SU-DHL-6 (cell line): ENCODE measurements at regions not wholly inside any gene's neighbourhood (a gene's known extent, or its start where the extent isn't known, plus 50 kb on each side); places are given as distances from the start of the nearest gene placed in this dataset.

Experiments
- EZH2phosphoT487 ChIP-seq: fragments of 200-600 bp; sonication (generic), shearing (Covaris generic); conservative IDR thresholded peaks from 2 replicates; pipeline ENCODE4 v1.6.1; 2018; ENCODE audit warnings: mild to moderate bottlenecking, antibody characterized with exemption, low read length, moderate library complexity, mixed read lengths
- TF ChIP-seq, protein P1 (sequence below): fragments of 200-600 bp; sonication (generic); IDR thresholded peaks from one replicate; pipeline ENCODE4 v1.5.1; 2017; ENCODE audit warnings: antibody characterized with exemption, mild to moderate bottlenecking, low read length, moderate library complexity; ENCODE audit not compliant: insufficient read depth, poor library complexity, severe bottlenecking

DNA sequence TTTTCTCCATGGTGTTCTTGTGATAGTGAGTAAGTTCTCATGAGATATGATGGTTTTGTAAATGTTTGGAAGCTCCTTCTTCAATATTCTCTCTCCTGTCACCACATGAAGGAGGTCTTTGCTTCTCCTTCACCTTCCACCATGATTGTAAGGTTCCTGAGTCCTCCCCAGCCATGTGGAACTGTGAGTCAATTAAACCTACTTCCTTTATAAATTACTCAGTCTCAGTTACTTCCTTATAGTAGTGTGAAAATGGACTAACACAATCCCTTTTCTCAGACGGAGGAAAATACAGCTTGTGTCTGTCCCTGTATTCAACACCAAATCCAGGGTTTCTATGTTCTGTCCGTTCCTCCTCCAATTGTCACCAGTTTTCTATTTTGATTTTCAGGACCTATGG is 181.0 kb downstream of the ALDH8A1 start:
- TF ChIP-seq, protein P1, sequence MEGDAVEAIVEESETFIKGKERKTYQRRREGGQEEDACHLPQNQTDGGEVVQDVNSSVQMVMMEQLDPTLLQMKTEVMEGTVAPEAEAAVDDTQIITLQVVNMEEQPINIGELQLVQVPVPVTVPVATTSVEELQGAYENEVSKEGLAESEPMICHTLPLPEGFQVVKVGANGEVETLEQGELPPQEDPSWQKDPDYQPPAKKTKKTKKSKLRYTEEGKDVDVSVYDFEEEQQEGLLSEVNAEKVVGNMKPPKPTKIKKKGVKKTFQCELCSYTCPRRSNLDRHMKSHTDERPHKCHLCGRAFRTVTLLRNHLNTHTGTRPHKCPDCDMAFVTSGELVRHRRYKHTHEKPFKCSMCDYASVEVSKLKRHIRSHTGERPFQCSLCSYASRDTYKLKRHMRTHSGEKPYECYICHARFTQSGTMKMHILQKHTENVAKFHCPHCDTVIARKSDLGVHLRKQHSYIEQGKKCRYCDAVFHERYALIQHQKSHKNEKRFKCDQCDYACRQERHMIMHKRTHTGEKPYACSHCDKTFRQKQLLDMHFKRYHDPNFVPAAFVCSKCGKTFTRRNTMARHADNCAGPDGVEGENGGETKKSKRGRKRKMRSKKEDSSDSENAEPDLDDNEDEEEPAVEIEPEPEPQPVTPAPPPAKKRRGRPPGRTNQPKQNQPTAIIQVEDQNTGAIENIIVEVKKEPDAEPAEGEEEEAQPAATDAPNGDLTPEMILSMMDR: no peak
- TF ChIP-seq EZH2phosphoT487: no peak
